Sigmoid colon (tissue), 4 donors: ENCODE measurements at regions not wholly inside any gene's neighbourhood (a gene's known extent, or its start where the extent isn't known, plus 50 kb on each side); places are given as distances from the start of the nearest gene placed in this dataset.

ENCODE experiments used
- POLR2A ChIP-seq, 2 donors: fragments of 450-650 bp; IDR thresholded peaks; one replicate each; pipeline ENCODE4 v1.6.1; 2016; ENCODE audit warnings: antibody characterized with exemption in 2 of 2, mild to moderate bottlenecking in 2 of 2, moderate library complexity in 2 of 2
- POLR2AphosphoS5 ChIP-seq, 4 donors: sonication (generic); formaldehyde crosslinking; IDR thresholded peaks; one replicate each; pipeline ENCODE4 v1.6.1; 2017; ENCODE audit warnings: antibody characterized with exemption in 4 of 4
- TF ChIP-seq, protein P1 (sequence below), 4 experiments: fragments of 450-650 bp in 3 of 4; fragments of 200-600 bp in 1 of 4; IDR thresholded peaks; one replicate each; pipeline ENCODE4 v1.5.1; 2016 to 2019; ENCODE audit warnings: antibody characterized with exemption in 4 of 4, mild to moderate bottlenecking in 3 of 4, moderate library complexity in 2 of 4

DNA sequence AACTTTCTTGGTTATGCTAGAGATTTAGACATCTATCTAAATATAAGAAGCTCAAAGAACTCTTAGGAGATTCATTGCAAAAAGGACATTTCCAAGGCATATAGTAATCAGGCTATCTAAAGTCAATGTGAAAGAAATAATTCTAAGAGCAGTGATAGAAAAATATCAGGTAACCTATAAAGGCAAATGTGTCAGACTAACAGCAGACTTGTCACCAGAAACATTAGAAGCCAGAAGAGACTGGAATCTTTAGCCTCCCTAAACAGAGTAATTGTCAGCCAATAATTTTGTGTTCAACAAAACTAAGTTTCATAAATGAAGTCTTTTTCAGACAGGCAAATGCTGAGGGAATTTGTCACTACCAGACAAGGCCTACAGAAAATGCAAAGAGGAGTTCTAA, 122.0 kb upstream of the SCAF11 start:
- TF ChIP-seq, protein P1, sequence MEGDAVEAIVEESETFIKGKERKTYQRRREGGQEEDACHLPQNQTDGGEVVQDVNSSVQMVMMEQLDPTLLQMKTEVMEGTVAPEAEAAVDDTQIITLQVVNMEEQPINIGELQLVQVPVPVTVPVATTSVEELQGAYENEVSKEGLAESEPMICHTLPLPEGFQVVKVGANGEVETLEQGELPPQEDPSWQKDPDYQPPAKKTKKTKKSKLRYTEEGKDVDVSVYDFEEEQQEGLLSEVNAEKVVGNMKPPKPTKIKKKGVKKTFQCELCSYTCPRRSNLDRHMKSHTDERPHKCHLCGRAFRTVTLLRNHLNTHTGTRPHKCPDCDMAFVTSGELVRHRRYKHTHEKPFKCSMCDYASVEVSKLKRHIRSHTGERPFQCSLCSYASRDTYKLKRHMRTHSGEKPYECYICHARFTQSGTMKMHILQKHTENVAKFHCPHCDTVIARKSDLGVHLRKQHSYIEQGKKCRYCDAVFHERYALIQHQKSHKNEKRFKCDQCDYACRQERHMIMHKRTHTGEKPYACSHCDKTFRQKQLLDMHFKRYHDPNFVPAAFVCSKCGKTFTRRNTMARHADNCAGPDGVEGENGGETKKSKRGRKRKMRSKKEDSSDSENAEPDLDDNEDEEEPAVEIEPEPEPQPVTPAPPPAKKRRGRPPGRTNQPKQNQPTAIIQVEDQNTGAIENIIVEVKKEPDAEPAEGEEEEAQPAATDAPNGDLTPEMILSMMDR (IDR thresholded peaks at IDR 0.05) = no peak
- TF ChIP-seq POLR2AphosphoS5 (IDR thresholded peaks at IDR 0.05) (no peak), POLR2A (IDR thresholded peaks at IDR 0.05) (no peak)
